ENCODE measurements at regions not wholly inside any gene's neighbourhood (a gene's known extent, or its start where the extent isn't known, plus 50 kb on each side); places are given as distances from the start of the nearest gene placed in this dataset.
A peak's percentile ranks its signal among the peaks of the same experiment; 100 is the strongest.

DNA sequence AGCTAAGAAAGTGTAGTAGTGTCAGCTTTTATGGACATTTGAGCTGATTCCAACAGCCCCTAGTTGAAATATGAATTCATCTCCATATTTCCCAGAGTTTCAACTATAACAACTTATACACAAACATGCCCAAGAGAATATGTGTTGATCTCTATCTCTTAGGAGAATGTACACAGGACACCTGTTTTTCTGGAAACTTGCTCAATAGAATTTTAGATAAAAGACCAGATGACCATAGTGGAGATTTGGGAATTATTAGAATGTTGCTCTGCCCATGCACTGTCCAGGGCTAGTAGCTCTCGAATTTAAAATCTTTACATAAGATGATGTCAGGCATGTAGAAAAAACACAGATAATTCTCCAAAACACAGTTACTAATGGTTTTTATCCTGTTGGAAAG, 162.3 kb upstream of the VRK2 start:
- TF ChIP-seq, protein P1, sequence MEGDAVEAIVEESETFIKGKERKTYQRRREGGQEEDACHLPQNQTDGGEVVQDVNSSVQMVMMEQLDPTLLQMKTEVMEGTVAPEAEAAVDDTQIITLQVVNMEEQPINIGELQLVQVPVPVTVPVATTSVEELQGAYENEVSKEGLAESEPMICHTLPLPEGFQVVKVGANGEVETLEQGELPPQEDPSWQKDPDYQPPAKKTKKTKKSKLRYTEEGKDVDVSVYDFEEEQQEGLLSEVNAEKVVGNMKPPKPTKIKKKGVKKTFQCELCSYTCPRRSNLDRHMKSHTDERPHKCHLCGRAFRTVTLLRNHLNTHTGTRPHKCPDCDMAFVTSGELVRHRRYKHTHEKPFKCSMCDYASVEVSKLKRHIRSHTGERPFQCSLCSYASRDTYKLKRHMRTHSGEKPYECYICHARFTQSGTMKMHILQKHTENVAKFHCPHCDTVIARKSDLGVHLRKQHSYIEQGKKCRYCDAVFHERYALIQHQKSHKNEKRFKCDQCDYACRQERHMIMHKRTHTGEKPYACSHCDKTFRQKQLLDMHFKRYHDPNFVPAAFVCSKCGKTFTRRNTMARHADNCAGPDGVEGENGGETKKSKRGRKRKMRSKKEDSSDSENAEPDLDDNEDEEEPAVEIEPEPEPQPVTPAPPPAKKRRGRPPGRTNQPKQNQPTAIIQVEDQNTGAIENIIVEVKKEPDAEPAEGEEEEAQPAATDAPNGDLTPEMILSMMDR (IDR thresholded peaks at IDR 0.05; ENCODE audit: insufficient read depth, low read length, severe bottlenecking), result no peak
- no peak for FAIRE-seq
- Histone ChIP-seq H3K4me3 (ENCODE audit: low read depth, low read length) (no peak overlapping the region), H3K36me3 (ENCODE audit: control insufficient read depth, insufficient read depth, low read length) (no peaks in the 10 kb centered on the region), H3K27me3 (ENCODE audit: control insufficient read depth, insufficient read depth, low read length) (no peaks in the 10 kb centered on the region)
- no peak for DNase-seq (ENCODE audit: low read depth)

DNA sequence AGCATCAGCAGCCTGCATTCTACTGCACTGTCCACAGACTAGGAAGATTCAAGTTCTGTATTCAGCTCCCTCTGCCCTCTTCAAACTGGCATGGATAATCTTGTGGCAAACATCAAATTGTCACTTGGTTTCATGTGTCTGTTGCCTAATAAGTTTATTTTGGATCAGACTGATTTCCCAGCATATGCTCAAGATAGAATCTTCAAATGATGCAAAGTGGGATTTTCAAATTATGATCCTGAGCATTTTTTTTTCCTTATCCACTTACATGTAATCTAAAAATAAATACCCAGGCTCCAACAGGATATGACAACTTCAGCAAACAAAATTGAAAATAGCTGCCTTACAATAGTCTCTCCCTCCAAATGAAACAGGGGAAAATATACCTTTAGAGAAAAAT, 160.9 kb upstream of the VRK2 start:
- H3K36me3 ChIP-seq (ENCODE audit: control insufficient read depth, insufficient read depth, low read length), result no peaks in the 10 kb centered on the region
- no peaks in the 10 kb centered on the region for H3K27me3 ChIP-seq (ENCODE audit: control insufficient read depth, insufficient read depth, low read length)
- TF ChIP-seq, protein P1 (IDR thresholded peaks at IDR 0.05; ENCODE audit: insufficient read depth, low read length, severe bottlenecking), result no peak
- DNase-seq (ENCODE audit: low read depth), result no peak
- no peak overlapping the region for H3K4me3 ChIP-seq (ENCODE audit: low read depth, low read length)
- FAIRE-seq, result no peak

DNA sequence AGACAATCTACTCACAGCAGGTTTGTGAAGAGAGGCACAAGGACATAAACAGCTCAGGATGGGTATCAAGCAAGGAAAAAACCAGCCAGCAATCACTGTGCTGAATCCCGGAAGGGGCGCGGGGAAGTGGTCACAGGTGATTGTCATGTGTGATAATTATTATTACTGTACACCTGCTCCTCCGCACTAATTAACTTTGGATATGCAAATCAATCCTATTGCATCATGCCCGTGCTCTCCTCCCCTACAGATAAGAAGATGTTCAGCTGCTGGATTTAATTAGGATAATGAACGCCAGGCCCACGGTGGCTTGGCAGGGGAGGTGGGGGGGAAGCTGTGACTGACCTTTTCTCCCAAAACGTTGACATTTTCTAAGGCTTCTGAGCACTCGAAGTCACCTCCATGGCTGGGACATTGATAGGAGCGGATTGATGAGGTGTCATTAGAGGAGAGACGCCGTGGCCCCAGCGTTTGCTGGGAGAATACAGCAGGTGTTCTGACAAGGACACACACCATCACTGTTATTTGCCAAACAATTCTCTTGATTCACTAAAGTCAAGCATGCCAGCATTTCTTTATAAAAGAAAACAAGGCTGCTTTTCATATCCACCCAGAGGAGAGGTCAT, 160.3 kb upstream of the VRK2 start:
- FAIRE-seq, result no peak
- DNase-seq (ENCODE audit: low read depth), result no peak
- Histone ChIP-seq H3K4me3 (ENCODE audit: low read depth, low read length) (no peak overlapping the region), H3K27me3 (ENCODE audit: control insufficient read depth, insufficient read depth, low read length) (no peaks in the 10 kb centered on the region), H3K36me3 (ENCODE audit: control insufficient read depth, insufficient read depth, low read length) (no peaks in the 10 kb centered on the region)
- TF ChIP-seq, protein P1 (IDR thresholded peaks at IDR 0.05; ENCODE audit: insufficient read depth, low read length, severe bottlenecking), result no peak

DNA sequence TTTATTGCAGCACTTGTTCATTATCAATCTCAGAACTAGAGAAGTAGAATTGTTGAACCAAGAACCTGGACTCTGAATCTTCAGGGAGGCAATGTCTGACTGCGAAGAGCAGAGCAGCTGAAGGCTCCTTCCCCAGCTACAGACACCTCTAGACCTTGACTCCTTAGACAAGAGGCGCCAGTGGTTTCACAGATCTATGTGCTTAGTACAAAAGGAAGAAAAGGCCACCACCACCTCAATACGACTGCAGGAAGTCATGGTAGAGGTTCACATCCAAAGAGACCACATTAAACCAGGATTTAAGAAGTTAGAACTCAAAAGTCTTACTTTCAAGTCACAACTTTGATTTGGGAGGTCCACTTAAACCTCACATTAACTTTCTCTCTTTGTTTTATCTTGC, 158.1 kb upstream of the VRK2 start:
- no peak for DNase-seq (ENCODE audit: low read depth)
- no peaks in the 10 kb centered on the region for H3K27me3 ChIP-seq (ENCODE audit: control insufficient read depth, insufficient read depth, low read length)
- H3K4me3 ChIP-seq (ENCODE audit: low read depth, low read length), result no peak overlapping the region
- TF ChIP-seq, protein P1 (IDR thresholded peaks at IDR 0.05; ENCODE audit: insufficient read depth, low read length, severe bottlenecking), result no peak
- no peaks in the 10 kb centered on the region for H3K36me3 ChIP-seq (ENCODE audit: control insufficient read depth, insufficient read depth, low read length)
- no peak for FAIRE-seq

DNA sequence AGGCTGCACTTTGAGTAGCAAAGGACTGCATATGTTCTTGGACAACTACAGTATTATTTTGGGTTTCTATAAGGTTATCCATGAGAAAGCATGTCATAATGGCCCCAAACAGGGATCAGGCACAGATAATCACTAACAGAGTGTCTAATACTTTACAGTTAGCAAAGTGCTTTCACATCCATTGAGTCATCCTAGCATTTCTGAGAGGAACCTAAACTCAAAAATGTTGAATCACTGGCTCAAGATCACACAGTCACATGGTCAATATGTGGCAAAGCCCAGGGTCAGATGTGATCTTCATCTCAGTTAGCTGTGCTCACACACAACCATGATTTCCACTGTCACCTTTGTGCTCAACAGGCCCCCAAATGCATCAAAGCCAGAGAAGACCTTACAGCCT, 156.1 kb upstream of the VRK2 start:
- DNase-seq (ENCODE audit: low read depth) (peak; percentile 55), FAIRE-seq (no peak)
- no peaks in the 10 kb centered on the region for H3K27me3 ChIP-seq (ENCODE audit: control insufficient read depth, insufficient read depth, low read length)
- no peaks in the 10 kb centered on the region for H3K36me3 ChIP-seq (ENCODE audit: control insufficient read depth, insufficient read depth, low read length)
- TF ChIP-seq, protein P1 (IDR thresholded peaks at IDR 0.05; ENCODE audit: insufficient read depth, low read length, severe bottlenecking), result no peak
- H3K4me3 ChIP-seq (ENCODE audit: low read depth, low read length), result no peak overlapping the region

DNA sequence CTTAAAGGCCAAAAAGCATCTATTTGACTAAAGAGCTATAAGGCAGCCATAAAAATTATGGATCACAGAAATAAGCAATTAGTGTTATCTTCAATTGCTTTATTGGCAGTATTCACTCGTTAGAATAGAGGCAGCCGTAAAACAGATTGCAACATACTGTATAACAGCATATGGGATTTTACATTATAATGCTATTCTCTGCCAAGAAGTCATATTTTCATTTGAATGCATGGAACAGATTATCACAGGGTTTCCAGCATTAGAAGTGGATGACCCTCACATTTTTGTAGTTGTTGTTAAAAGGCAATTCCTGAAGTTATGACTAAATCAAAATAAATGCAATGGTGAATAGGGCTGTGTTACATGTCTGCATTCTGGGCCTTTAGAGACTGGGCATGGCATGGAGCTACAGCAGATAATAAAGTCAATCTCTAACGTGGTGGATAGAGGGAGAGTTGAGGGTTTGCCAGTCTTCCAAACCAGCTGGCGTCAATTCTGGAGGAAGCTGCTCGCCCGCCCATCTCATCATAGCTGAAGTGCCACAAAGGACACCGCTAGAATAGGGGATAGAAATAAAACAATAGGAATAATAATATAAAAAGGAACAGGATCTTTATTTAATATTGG, 155.4 kb upstream of the VRK2 start:
- Histone ChIP-seq H3K36me3 (ENCODE audit: control insufficient read depth, insufficient read depth, low read length) (no peaks in the 10 kb centered on the region), H3K27me3 (ENCODE audit: control insufficient read depth, insufficient read depth, low read length) (no peaks in the 10 kb centered on the region), H3K4me3 (ENCODE audit: low read depth, low read length) (no peak overlapping the region)
- FAIRE-seq, result no peak
- no peak for DNase-seq (ENCODE audit: low read depth)
- TF ChIP-seq, protein P1 (IDR thresholded peaks at IDR 0.05; ENCODE audit: insufficient read depth, low read length, severe bottlenecking), result no peak
